ENCODE measurements at regions not wholly inside any gene's neighbourhood (a gene's known extent, or its start where the extent isn't known, plus 50 kb on each side); places are given as distances from the start of the nearest gene placed in this dataset.

GRCh38 chr12:30110958-30111586 lies 327.3 kb upstream of the TMTC1 start:
- TF ChIP-seq CTCF (IDR thresholded peaks at IDR 0.05) = no peak
- no peak for TF ChIP-seq CHD2 (IDR thresholded peaks at IDR 0.05; ENCODE audit: low read length, partially characterized antibody)
- no peak for TF ChIP-seq KDM5A (IDR thresholded peaks at IDR 0.05)
- TF ChIP-seq CBX2 (IDR thresholded peaks at IDR 0.05; ENCODE audit: borderline replicate concordance, low read depth) = no peak
- no peak for TF ChIP-seq BCL3 (IDR thresholded peaks at IDR 0.05)
- TF ChIP-seq CBX8 (IDR thresholded peaks at IDR 0.05) = no peak
- TF ChIP-seq FOXS1 (CRISPR knock-in tag; IDR thresholded peaks at IDR 0.05) = no peak
- no peak for TF ChIP-seq USF2 (IDR thresholded peaks at IDR 0.05)
- TF ChIP-seq GATA3 (IDR thresholded peaks at IDR 0.05; ENCODE audit: borderline replicate concordance) = no peak
- no peak for TF ChIP-seq POLR2A (IDR thresholded peaks at IDR 0.05; ENCODE audit: low read length)

All from A549 (cell line).